M059J (cell line): ENCODE measurements at regions not wholly inside any gene's neighbourhood (a gene's known extent, or its start where the extent isn't known, plus 50 kb on each side); places are given as distances from the start of the nearest gene placed in this dataset.

Source experiments
- DNase-seq: peaks from one replicate; pipeline ENCODE4 v3.0.0-alpha.2; 2012; ENCODE audit warnings: low read depth

DNA sequence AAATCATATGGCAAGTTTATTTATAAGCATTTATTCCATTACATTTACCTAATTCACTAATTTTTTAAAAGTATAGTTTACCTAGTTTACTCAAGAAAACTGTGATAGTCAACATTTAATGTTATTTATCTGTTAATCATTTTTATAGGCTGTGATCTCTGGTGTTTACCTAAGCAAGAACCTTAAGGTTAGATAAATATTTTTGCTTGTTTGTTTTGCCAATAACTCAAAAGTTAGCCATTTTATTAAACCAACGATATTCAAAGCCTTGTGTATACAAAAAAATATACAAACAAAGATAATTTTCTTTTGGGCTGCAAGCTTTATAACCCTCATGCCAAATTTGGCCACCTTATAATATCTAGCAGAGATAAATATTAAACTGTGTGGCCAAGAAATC lies 157.3 kb downstream of the SLCO1B3 start:
- no peak for DNase-seq

GRCh38 chr12:20969766-20970165 lies 159.3 kb downstream of the SLCO1B3 start:
- DNase-seq = no peak

- peak; percentile 16 for DNase-seq
Measured at GRCh38 chr12:20985399-20985798, 145.6 kb upstream of the SLCO1B1 start.

GRCh38 chr12:21001778-21002177 lies 129.2 kb upstream of the SLCO1B1 start:
- no peak for DNase-seq

DNA sequence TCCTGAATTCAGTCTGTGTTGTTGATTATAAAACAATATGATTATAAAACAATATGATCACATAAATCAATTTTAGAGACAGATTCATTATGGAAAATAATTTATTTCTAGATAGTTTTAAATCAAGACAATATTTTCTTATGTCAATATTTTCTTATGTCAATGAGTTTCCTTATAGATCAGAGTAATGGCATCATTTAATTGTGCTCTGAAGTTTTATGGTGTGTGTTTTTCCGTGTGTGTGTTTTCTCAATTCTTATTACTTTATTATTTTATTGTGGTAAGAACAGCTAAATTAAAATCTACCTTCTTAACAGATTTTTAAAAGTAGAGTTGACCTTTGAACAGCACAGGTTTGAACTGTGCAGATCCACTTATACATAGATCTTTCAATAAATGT lies 105.3 kb upstream of the SLCO1B1 start:
- no peak for DNase-seq

DNA sequence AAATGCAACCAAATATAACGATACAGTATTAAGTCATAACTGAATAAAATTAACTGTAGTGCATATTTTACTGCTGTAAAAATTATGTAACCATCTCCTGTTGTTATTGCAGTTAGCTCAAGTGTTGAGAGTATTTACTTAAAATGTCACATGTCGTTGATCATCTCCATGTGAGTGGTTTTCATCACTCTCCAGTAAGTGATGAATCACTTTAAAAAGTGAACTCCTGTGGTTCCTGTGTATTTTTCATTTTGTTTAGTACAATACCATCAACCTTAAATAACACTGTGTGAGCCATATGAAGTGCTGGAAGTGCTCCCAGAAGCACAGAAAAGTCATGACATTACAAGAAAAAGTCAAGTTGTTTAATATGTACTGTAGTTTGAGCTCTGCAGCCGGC lies 104.7 kb upstream of the SLCO1B1 start:
- peak; percentile 78 for DNase-seq

DNA sequence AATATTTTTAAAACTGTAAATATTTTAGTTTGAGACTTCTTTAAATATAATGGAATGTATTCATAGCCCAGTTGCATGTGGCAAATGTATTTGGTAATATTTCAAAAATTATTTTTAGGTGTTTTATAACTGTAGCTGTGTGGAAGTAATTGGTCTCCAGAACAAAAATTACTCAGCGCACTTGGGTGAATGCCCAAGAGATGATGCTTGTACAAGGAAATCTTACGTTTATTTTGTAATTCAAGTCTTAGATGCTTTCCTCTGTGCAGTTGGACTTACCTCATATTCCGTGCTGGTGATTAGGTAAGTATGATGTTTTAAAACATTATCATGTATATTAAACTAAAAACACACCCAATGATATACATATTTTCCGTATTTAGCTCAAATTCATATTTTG lies 76.7 kb upstream of the SLCO1B1 start:
- peak; percentile 60 for DNase-seq

- peak; percentile 38 for DNase-seq
Measured at GRCh38 chr12:21065845-21066244, 65.1 kb upstream of the SLCO1B1 start.

DNA sequence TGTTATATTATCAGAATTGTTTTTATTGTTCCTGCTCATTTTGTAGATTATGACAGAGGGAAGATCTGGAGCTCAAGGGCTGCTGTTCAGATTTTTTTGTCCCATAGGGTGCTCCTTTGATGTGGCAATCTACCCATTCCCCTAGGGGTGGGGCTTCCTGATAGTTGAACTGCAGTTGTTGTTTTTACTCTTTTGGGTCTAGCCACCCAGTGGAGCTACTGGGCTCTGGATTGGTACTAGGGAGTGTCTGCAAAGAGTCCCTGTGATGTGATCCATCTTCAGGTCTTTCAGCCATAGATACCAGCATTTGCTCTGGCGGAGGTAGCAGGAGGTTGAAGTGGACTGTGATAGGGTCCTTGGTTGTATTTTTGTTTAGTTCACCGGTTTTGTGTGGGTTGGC lies 57.9 kb upstream of the SLCO1B1 start:
- peak; percentile 17 for DNase-seq

GRCh38 chr12:21073822-21074460 lies 57.1 kb upstream of the SLCO1B1 start:
- peak; percentile 96 for DNase-seq
